Endothelial cell of umbilical vein (primary cell): ENCODE measurements at regions not wholly inside any gene's neighbourhood (a gene's known extent, or its start where the extent isn't known, plus 50 kb on each side); places are given as distances from the start of the nearest gene placed in this dataset.

ENCODE experiments used
- BruUV-seq: library from RNA; stranded (reverse); fragments of 400-500 nt; replicated peaks from 2 replicates; lab custom pipeline; 2021; lab: Mats Ljungman, UMichigan
- CTCF ChIA-PET: fragments of 300-600, 350-600 bp; sonication (Branson Sonifier 250); formaldehyde crosslinking; loops from one replicate; lab custom pipeline; 2021; ENCODE audit warnings: antibody characterized with exemption, inconsistent platforms; lab: Charles Lee
- POLR2A ChIA-PET: fragments of 300-600, 350-600 bp; sonication (Branson Sonifier 250); formaldehyde crosslinking; loops from one replicate; lab custom pipeline; 2021; ENCODE audit warnings: antibody characterized with exemption, inconsistent platforms; lab: Charles Lee
- DNase-seq: peaks from one replicate; pipeline ENCODE4 v3.0.0-alpha.2; 2011; ENCODE audit warnings: low read depth, low spot score
- FAIRE-seq: peaks from 2 replicates; lab custom pipeline; 2011; peaks lifted over from hg19 to GRCh38; lab: Jason Lieb, UNC
- H2AFZ ChIP-seq: 2 replicates; pipeline ENCODE4 v1.6.0; 2012; ENCODE audit warnings: low read depth, low read length, control low read depth, inconsistent platforms
- H3K27ac ChIP-seq: 2 replicates; pipeline ENCODE4 v1.5.1; 2011; ENCODE audit warnings: low read depth, mild to moderate bottlenecking, control low read depth, low read length, moderate library complexity; ENCODE audit not compliant: insufficient read depth
- H3K27me3 ChIP-seq, 2 experiments: 2 replicates each; pipeline versions ENCODE4 v1.6.0 to v1.6.1; 2011; ENCODE audit warnings: low read length in 2 of 2, mixed read lengths in 1 of 2; ENCODE audit not compliant: control insufficient read depth in 2 of 2, insufficient read depth in 2 of 2
- H3K36me3 ChIP-seq, 2 experiments: 2 replicates in 1 of 2; 3 replicates in 1 of 2; pipeline ENCODE4 v1.5.1; 2011; ENCODE audit warnings: low read length in 2 of 2, mild to moderate bottlenecking in 1 of 2, moderate library complexity in 1 of 2; ENCODE audit not compliant: control insufficient read depth in 2 of 2, insufficient read depth in 2 of 2; ENCODE audit errors: extremely low read depth in 1 of 2
- H3K4me1 ChIP-seq: 3 replicates; pipeline ENCODE4 v1.5.1; 2011; ENCODE audit warnings: mild to moderate bottlenecking, low read length; ENCODE audit not compliant: control insufficient read depth, insufficient read depth; ENCODE audit errors: extremely low read depth
- H3K4me2 ChIP-seq: 2 replicates; pipeline ENCODE4 v1.6.1; 2011; ENCODE audit warnings: low read length, control low read depth, mixed read lengths; ENCODE audit not compliant: insufficient read depth
- H3K4me3 ChIP-seq, 3 experiments: fragments of 200-600 bp in 1 of 3; sonication (generic), shearing (Covaris generic) in 1 of 3; replicated peaks in 1 of 3; 2 replicates each; pipeline ENCODE4 v1.5.1; 2011 to 2016; ENCODE audit warnings: control low read depth in 3 of 3, low read length in 3 of 3, mild to moderate bottlenecking in 2 of 3, inconsistent platforms in 1 of 3, low read depth in 1 of 3, moderate library complexity in 1 of 3; ENCODE audit not compliant: insufficient read depth in 1 of 3
- H3K79me2 ChIP-seq: 2 replicates; pipeline ENCODE4 v1.6.0; 2012; ENCODE audit warnings: low read length, inconsistent platforms; ENCODE audit not compliant: control insufficient read depth, insufficient read depth
- H3K9ac ChIP-seq: replicated peaks from 2 replicates; pipeline ENCODE3; 2011; ENCODE audit warnings: low read length, control low read depth; ENCODE audit not compliant: insufficient read depth; ENCODE audit errors: extremely low read depth
- H3K9me1 ChIP-seq: replicated peaks from 3 replicates; pipeline ENCODE4 v1.6.0; 2011; ENCODE audit warnings: mild to moderate bottlenecking, low read length; ENCODE audit not compliant: control insufficient read depth, insufficient read depth; ENCODE audit errors: extremely low read depth
- H3K9me3 ChIP-seq: replicated peaks from 2 replicates; pipeline ENCODE4 v1.5.1; 2012; ENCODE audit warnings: low read length, inconsistent platforms; ENCODE audit not compliant: control insufficient read depth, insufficient read depth
- H4K20me1 ChIP-seq: replicated peaks from 2 replicates; pipeline ENCODE3; 2011; ENCODE audit warnings: mild to moderate bottlenecking, low read length; ENCODE audit not compliant: control insufficient read depth, insufficient read depth; ENCODE audit errors: extremely low read depth
- EZH2 ChIP-seq: IDR thresholded peaks from 2 replicates; pipeline ENCODE4 v1.6.1; 2012; ENCODE audit warnings: borderline replicate concordance, low read depth, mild to moderate bottlenecking, moderate library complexity, low read length, inconsistent platforms; ENCODE audit not compliant: severe bottlenecking
- FOS ChIP-seq: IDR thresholded peaks from 2 replicates; pipeline ENCODE4 v1.6.1; 2011; ENCODE audit warnings: mild to moderate bottlenecking, low read length, moderate library complexity, borderline replicate concordance; ENCODE audit not compliant: insufficient read depth
- GATA2 ChIP-seq: IDR thresholded peaks from 2 replicates; pipeline ENCODE4 v1.7.0; 2011; ENCODE audit warnings: low read depth, mild to moderate bottlenecking, moderate library complexity, mixed read lengths, low read length; ENCODE audit not compliant: insufficient read length, insufficient read depth
- JUN ChIP-seq: IDR thresholded peaks from 2 replicates; pipeline ENCODE4 v1.6.1; 2011; ENCODE audit warnings: borderline replicate concordance, low read depth; ENCODE audit not compliant: insufficient read length, insufficient read depth
- MYC ChIP-seq: IDR thresholded peaks from one replicate; pipeline ENCODE4 v1.6.1; 2011; ENCODE audit warnings: mild to moderate bottlenecking, low read depth, low read length
- POLR2A ChIP-seq: IDR thresholded peaks from 2 replicates; pipeline ENCODE4 v1.6.1; 2012; ENCODE audit warnings: low read depth, mild to moderate bottlenecking, control low read depth, low read length
- POLR2AphosphoS5 ChIP-seq: IDR thresholded peaks from 2 replicates; pipeline ENCODE4 v1.6.1; 2012; ENCODE audit warnings: low read depth, mild to moderate bottlenecking, control low read depth, low read length, moderate library complexity; ENCODE audit not compliant: insufficient read depth
- dilution Hi-C: fragments of 300-500 bp; cut with MboI; formaldehyde crosslinking; loops from one replicate; pipeline ENCODE4 v1.15.0; 2019; ENCODE audit warnings: low sequenced_read_pairs; ENCODE audit not compliant: extremely low pct_ligation_motif_present
- intact Hi-C: fragments of 100-400 bp; cut with micrococcal nuclease; formaldehyde crosslinking; loops from one replicate; pipeline ENCODE4 v1.10.0; 2022
- TF ChIP-seq, protein P1 (sequence below), 2 donors: IDR thresholded peaks; 1 replicate in 1 of 2; 2 replicates in 1 of 2; pipeline ENCODE4 v1.5.1; 2011; ENCODE audit warnings: low read length in 2 of 2, mild to moderate bottlenecking in 2 of 2, moderate library complexity in 2 of 2, control low read depth in 1 of 2, inconsistent platforms in 1 of 2, low read depth in 1 of 2; ENCODE audit not compliant: insufficient read depth in 1 of 2; ENCODE audit errors: extremely low read depth in 1 of 2
- TF ChIP-seq, protein P2 (sequence below): IDR thresholded peaks from 2 replicates; pipeline ENCODE4 v1.6.1; 2011; ENCODE audit not compliant: insufficient read depth, insufficient read length

DNA sequence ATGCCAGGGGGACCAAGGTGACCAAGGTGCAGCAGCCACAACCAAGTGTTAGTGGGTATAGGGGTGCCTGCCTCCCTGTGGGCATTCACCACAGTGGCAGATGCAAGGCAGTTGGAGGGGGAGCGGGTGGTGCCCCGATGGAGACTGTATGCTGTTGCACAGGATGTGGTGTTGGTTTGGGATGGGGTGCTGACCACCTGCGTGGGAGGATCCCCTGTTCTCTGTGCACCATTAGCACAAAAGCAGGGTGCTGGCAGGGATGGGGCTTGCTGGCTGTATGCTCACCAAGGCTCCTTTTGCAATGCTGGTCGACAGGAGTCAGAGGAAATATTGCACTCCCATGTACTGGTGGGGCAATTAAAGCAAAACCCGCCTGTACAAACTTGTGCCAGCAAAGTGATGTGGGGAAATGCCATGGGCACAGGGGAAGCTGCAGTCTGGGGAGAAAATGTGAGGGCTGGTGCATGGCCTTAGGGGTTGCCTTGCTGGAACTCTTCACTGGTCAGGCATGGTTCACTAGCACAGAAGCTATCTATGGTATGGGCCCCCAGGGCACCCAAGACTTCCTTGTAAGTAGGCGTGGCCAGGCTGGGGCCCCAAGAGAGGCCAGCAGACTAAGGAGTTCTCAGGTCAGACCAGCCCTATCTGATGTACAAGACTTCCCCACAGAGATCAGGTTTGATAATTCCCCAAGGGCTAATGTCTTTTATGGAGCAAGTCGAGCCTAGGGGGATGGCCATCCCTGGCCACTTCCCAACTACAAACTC lies 51.9 kb upstream of the GNAT3 start:
- Histone ChIP-seq H3K27ac (no peak overlapping the region), H2AFZ (no peak overlapping the region), H3K4me1 (no peaks in the 10 kb centered on the region), H3K27me3 (no peaks in the 10 kb centered on the region), H4K20me1 (no peaks in the 10 kb centered on the region), H3K4me2 (no peak overlapping the region), H3K9me3 (no peaks in the 10 kb centered on the region), H3K36me3 (no peaks in the 10 kb centered on the region), H3K9me1 (no peaks in the 10 kb centered on the region), H3K4me3 (no peak overlapping the region), H3K9ac (no peak overlapping the region), H3K79me2 (no peaks in the 10 kb centered on the region)
- dilution Hi-C loops: no loop called here
- DNase-seq (no peak), FAIRE-seq (no peak)
- no TSS peak for BruUV-seq
- TF ChIP-seq MYC (no peak), GATA2 (no peak), POLR2AphosphoS5 (no peak)
- TF ChIP-seq, protein P1, sequence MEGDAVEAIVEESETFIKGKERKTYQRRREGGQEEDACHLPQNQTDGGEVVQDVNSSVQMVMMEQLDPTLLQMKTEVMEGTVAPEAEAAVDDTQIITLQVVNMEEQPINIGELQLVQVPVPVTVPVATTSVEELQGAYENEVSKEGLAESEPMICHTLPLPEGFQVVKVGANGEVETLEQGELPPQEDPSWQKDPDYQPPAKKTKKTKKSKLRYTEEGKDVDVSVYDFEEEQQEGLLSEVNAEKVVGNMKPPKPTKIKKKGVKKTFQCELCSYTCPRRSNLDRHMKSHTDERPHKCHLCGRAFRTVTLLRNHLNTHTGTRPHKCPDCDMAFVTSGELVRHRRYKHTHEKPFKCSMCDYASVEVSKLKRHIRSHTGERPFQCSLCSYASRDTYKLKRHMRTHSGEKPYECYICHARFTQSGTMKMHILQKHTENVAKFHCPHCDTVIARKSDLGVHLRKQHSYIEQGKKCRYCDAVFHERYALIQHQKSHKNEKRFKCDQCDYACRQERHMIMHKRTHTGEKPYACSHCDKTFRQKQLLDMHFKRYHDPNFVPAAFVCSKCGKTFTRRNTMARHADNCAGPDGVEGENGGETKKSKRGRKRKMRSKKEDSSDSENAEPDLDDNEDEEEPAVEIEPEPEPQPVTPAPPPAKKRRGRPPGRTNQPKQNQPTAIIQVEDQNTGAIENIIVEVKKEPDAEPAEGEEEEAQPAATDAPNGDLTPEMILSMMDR (IDR thresholded peaks at IDR 0.05; ENCODE audit: extremely low read depth in 1 of 2, insufficient read depth in 1 of 2, low read depth in 1 of 2, low read length in 2 of 2): no peak
- ChIA-PET CTCF (interaction anchor here (1.2 kb wide), 1 partner anchor 99 kb away, joined by 3 read pairs; no protein-coding TSS in a partner anchor), POLR2A (no interaction called here)
- intact Hi-C loops: no loop called here

DNA sequence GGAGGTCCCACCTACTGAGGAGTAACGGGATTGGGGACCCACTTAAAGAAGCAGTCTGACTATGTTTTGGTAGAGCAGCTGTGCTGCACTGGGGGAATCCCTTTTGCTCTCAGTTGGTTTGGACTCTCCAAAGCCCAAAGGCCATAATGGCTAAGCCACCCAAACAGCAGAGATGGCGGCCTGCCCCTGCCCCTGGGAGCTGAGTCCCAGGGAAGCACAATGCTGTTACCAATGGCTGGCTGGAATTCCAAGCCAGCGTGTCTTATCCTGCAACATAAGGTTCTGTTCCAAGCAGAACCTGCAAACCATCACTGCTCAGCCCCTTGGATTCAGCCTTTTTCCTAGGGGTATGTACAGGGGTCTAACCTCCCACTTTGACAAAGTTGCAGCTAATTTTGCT lies 53.7 kb upstream of the GNAT3 start:
- Histone ChIP-seq H3K4me1 (no peaks in the 10 kb centered on the region), H4K20me1 (no peaks in the 10 kb centered on the region), H3K9me3 (no peaks in the 10 kb centered on the region), H3K36me3 (no peaks in the 10 kb centered on the region), H2AFZ (no peak overlapping the region), H3K9me1 (no peaks in the 10 kb centered on the region), H3K27me3 (no peaks in the 10 kb centered on the region), H3K9ac (no peak overlapping the region), H3K4me2 (no peak overlapping the region), H3K27ac (no peak overlapping the region), H3K79me2 (no peaks in the 10 kb centered on the region), H3K4me3 (no peak overlapping the region)
- ChIA-PET CTCF (no interaction called here), POLR2A (no interaction called here)
- BruUV-seq: no TSS peak
- DNase-seq (no peak), FAIRE-seq (no peak)
- TF ChIP-seq EZH2 (no peak), GATA2 (no peak), JUN (no peak), POLR2AphosphoS5 (no peak), MYC (no peak), FOS (no peak), POLR2A (no peak)
- TF ChIP-seq, protein P1 (IDR thresholded peaks at IDR 0.05; ENCODE audit: extremely low read depth in 1 of 2, insufficient read depth in 1 of 2, low read depth in 1 of 2, low read length in 2 of 2): no peak
- TF ChIP-seq, protein P2, sequence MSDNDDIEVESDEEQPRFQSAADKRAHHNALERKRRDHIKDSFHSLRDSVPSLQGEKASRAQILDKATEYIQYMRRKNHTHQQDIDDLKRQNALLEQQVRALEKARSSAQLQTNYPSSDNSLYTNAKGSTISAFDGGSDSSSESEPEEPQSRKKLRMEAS: no peak
- dilution Hi-C loops (no loop called here), intact Hi-C loops (no loop called here)
